ENCODE measurements at regions not wholly inside any gene's neighbourhood (a gene's known extent, or its start where the extent isn't known, plus 50 kb on each side); places are given as distances from the start of the nearest gene placed in this dataset.

DNA sequence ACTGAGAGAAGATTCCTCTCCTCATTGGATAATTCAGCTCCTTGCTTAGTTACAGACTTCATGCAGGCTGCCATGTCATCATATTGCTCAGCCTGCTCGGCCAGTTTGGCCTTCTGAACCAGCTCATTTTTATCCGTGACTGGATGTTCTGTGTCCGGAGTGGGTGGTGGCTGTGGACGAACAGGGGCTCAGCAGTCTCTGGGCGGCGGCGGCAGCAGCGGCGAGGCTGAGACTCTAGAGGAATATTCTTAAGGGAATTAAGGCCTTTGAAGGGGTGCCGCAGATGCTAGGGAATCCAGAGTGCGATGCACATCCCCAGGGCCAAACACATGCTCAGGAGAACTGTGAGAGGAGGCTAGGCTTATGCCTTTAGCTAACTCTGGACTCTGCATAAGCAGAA is 97.9 kb upstream of the GYPC start:
- H3K4me3 ChIP-seq (replicated peaks; ENCODE audit: low read depth, low read length), result no peak overlapping the region
- no peak for TF ChIP-seq CTCF (IDR thresholded peaks at IDR 0.05; ENCODE audit: low read depth, low read length, missing control alignments)
- DNase-seq (ENCODE audit: extremely low read depth, low read depth), result no peak

- TF ChIP-seq CTCF (IDR thresholded peaks at IDR 0.05; ENCODE audit: low read depth, low read length, missing control alignments), result no peak
- no peak overlapping the region for H3K4me3 ChIP-seq (replicated peaks; ENCODE audit: low read depth, low read length)
- no peak for DNase-seq (ENCODE audit: extremely low read depth, low read depth)
Measured at GRCh38 chr2:126568734-126569133, 87.2 kb upstream of the GYPC start.

- DNase-seq (ENCODE audit: extremely low read depth, low read depth), result no peak
- no peak overlapping the region for H3K4me3 ChIP-seq (replicated peaks; ENCODE audit: low read depth, low read length)
- no peak for TF ChIP-seq CTCF (IDR thresholded peaks at IDR 0.05; ENCODE audit: low read depth, low read length, missing control alignments)
Measured at GRCh38 chr2:126571403-126571802, 84.6 kb upstream of the GYPC start.

DNA sequence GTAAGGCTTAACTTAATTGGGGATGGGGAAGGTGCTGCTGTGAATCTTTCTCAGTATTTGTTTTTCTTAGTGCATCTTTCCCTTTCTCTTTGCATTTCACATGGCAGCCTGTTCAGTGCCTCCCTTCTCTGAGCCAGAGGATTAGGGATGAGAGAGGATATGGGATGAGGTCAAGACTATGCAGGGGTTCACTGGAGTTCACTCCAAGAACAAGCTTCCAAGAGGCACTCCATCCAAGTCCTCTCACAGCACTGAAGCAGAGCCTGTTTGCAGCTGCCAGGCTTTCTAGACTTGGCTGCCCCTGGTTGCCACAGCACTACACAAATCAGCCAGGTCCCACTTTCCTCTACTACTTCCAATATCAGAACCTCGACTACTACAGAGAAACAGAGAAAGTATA is 80.3 kb upstream of the GYPC start:
- no peak for DNase-seq (ENCODE audit: extremely low read depth, low read depth)
- no peak for TF ChIP-seq CTCF (IDR thresholded peaks at IDR 0.05; ENCODE audit: low read depth, low read length, missing control alignments)
- H3K4me3 ChIP-seq (replicated peaks; ENCODE audit: low read depth, low read length), result no peak overlapping the region

GRCh38 chr2:126579868-126580267 is 76.1 kb upstream of the GYPC start:
- no peak for TF ChIP-seq CTCF (IDR thresholded peaks at IDR 0.05; ENCODE audit: low read depth, low read length, missing control alignments)
- no peak overlapping the region for H3K4me3 ChIP-seq (replicated peaks; ENCODE audit: low read depth, low read length)
- DNase-seq (ENCODE audit: extremely low read depth, low read depth), result no peak

DNA sequence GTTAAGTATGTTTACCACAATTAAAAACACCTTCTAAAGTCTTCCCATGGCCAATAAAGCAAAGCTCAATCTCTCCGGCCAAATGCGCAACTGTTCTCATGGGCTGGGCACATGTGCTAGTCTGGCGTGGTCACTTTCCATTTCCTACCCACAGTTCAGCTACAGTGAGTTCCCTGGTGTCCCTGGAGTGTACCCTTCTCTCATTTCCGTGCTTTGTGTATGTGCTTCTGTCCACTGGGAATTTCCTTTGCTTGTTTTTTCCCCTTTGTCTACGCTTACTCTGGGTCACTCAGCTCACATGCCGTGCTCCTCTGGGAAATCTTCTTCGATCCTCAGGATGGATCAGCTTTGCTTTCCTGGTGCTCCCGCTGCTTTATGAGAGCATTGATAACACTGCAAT is 69.6 kb upstream of the GYPC start:
- TF ChIP-seq CTCF (IDR thresholded peaks at IDR 0.05; ENCODE audit: low read depth, low read length, missing control alignments), result no peak
- no peak for DNase-seq (ENCODE audit: extremely low read depth, low read depth)
- no peak overlapping the region for H3K4me3 ChIP-seq (replicated peaks; ENCODE audit: low read depth, low read length)

GRCh38 chr2:126599062-126599461 is 56.9 kb upstream of the GYPC start:
- no peak for TF ChIP-seq CTCF (IDR thresholded peaks at IDR 0.05; ENCODE audit: low read depth, low read length, missing control alignments)
- no peak for DNase-seq (ENCODE audit: extremely low read depth, low read depth)
- no peak overlapping the region for H3K4me3 ChIP-seq (replicated peaks; ENCODE audit: low read depth, low read length)

Data from HFF-Myc (cell line).